NCI-H1436 (cell line): ENCODE measurements at regions not wholly inside any gene's neighbourhood (a gene's known extent, or its start where the extent isn't known, plus 50 kb on each side); places are given as distances from the start of the nearest gene placed in this dataset.

ENCODE experiments used
- DNase-seq: peaks from one replicate; lab custom pipeline; 2025; lab: John Stamatoyannopoulos, UW

DNA sequence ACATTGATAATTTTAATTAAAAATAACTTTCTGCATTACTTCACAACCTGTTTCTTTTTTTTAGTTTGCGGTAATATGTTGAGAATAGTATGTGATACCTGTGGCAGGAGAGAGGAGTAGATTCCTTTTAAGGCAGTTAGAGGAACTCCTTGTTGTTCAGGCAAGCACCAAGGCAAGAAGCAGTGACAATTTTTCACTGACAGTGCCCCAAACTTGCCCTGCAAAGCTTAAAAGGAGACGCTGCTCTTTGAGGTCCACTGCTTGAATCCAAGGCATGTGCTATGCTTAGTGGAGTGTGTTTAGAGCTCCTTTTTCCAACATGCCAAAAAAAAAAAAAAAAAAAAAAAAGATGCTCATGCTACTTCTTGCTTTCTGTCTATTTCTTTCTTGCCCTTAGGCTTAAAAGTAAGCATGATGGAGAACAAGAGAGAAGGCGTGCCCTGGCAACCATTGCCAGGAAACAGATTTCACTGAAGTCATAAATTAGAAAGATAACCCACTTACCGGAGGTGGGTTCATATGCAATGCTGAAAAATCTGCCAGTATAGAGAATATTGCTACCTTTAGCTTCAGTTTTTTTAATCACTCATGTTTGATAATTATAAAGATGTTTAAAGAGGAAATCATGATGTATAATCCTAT is 58.3 kb upstream of the DYRK2 start:
- DNase-seq: no peak

- DNase-seq: no peak
Observed at GRCh38 chr12:67592228-67593011, 56.1 kb upstream of the DYRK2 start.

GRCh38 chr12:67593041-67593440 is 55.5 kb upstream of the DYRK2 start:
- DNase-seq: no peak

- DNase-seq: no peak
Observed at GRCh38 chr12:67593461-67594330, 54.8 kb upstream of the DYRK2 start.

GRCh38 chr12:67594888-67595287 is 53.7 kb upstream of the DYRK2 start:
- no peak for DNase-seq

DNA sequence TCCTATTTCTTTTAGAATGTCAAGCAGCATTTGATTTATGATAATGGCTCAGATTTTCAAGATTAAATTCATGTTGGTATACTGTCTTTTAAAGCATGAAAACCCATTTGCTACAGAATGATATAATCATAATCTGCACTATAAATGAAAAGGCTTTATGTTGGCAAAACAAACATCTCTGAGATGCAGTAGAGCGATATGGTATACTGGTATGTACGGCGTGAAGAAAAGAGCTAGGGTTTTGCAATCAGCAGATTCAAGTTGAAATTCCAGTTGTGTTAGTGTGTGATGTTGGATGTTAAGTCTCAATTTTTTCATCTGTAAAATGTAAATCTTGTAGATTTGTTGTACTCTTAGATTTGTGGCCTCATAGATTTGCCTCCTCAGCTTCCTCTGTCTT is 53.2 kb upstream of the DYRK2 start:
- no peak for DNase-seq

DNA sequence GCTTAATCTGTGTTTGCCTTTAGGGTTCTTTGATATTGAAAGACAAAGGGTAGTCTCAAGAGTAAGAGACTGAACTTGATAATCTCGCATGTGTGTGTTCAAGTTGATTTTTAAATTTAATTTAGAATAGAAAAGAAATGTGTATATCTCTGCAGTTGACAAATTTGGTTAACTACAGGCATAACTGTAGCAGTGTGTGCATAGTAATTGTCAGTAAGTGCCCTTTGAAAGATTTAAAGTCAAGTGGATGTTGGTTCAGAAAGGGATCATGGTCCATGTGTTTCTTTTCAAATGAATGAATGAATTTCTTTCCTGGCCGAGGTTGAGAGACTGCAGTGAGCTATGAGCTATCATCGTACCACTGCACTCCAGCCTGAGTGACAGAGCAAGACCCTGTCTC is 49.9 kb upstream of the DYRK2 start:
- no peak for DNase-seq
